ENCODE measurements at regions not wholly inside any gene's neighbourhood (a gene's known extent, or its start where the extent isn't known, plus 50 kb on each side); places are given as distances from the start of the nearest gene placed in this dataset.
"Not testable (repeated sequence)": the region's sequence is repeated elsewhere in the genome, so short reads cannot be mapped to it uniquely, and the experiment has no call there.

DNA sequence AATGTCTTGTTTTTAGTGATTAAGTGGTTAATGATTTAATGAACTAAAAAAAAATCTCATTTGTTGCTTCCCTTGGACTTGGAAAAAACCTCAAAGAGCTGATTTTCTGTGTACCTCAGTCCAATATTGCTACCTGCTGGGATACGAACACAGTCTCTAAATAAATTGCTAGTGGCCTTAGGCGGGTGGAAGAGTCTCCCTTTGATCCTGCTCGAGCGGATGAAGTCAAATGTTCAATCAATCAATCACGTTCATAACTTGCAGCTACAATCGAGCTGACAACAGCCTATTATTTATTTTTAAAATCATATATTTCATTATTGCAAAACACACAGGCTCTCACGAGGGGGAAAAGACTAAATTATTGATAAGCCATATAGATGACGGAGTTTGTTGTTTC lies 57.3 kb upstream of the HABP2 start:
- H3K9me3 ChIP-seq (ENCODE audit: control insufficient read depth, insufficient read depth, low read depth, low read length) = no peaks in the 10 kb centered on the region
- no peaks in the 10 kb centered on the region for H3K4me1 ChIP-seq (ENCODE audit: control insufficient read depth, insufficient read depth, low read length)
- no peak overlapping the region for H3K4me3 ChIP-seq (ENCODE audit: low read depth, low read length)
- no peaks in the 10 kb centered on the region for H3K36me3 ChIP-seq (ENCODE audit: control insufficient read depth, insufficient read depth, low read length)
- peaks cover 8% of the 10 kb centered on the region; the same call in 1 of the 2 replicates for H3K27me3 ChIP-seq (ENCODE audit: control insufficient read depth, insufficient read depth, low read length)
- H3K27ac ChIP-seq (ENCODE audit: low read depth, low read length) = no peak overlapping the region
- no peak overlapping the region for H3K9ac ChIP-seq (ENCODE audit: low read length)

DNA sequence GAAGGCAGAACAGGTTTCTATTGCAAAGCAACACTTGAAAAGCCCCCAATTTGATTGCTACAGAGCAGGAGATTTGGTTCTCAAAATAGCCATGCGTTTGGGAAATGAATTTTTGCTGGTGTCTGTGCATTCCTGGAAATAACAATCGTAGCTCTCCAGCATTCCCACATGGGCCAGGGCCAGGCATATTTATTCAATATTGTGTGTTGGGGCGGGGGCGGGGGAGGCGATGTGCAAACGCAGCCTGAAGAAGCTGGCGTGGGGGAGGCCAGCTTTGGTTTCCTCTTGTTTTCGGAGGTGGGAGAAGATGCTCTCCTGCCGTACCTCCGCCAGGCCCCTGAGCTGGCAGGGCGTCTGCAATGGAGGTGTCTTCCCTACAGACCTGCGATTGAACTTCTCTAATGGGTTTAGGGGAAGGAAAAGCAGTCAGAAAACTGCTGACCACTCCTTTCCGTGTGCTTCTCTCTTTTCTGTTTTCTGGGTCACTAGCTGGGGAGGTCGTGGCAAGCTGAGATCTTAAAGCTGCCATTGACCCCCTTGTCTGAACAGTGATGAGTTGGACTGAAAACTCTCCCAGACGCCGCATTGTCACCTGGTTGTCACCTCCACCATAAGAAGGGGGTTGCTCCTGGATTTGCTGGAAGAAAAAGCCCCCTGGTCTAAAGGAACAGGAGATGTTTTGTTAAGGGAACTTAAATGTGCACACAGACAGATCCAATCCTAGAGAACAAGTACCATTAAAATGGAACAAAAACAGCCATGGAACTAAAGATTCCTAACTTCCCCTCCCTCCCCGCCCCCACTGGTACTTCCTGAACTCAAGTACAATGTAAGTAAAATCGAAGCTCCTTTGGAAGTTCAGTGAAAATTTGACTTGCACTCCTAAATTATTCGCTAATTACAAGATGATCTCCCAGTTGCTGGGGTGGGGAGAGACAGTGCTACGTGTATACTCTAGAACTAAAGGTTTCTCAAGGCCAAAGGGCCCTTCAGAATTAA lies 56.4 kb upstream of the HABP2 start:
- no peaks in the 10 kb centered on the region for H3K9me3 ChIP-seq (ENCODE audit: control insufficient read depth, insufficient read depth, low read depth, low read length)
- no peaks in the 10 kb centered on the region for H3K4me1 ChIP-seq (ENCODE audit: control insufficient read depth, insufficient read depth, low read length)
- H3K27me3 ChIP-seq (ENCODE audit: control insufficient read depth, insufficient read depth, low read length) = peaks cover 4% of the 10 kb centered on the region; the same call in 1 of the 2 replicates
- H3K27ac ChIP-seq (ENCODE audit: low read depth, low read length) = no peak overlapping the region
- no peak overlapping the region for H3K9ac ChIP-seq (ENCODE audit: low read length)
- no peak overlapping the region for H3K4me3 ChIP-seq (ENCODE audit: low read depth, low read length)
- no peaks in the 10 kb centered on the region for H3K36me3 ChIP-seq (ENCODE audit: control insufficient read depth, insufficient read depth, low read length)

DNA sequence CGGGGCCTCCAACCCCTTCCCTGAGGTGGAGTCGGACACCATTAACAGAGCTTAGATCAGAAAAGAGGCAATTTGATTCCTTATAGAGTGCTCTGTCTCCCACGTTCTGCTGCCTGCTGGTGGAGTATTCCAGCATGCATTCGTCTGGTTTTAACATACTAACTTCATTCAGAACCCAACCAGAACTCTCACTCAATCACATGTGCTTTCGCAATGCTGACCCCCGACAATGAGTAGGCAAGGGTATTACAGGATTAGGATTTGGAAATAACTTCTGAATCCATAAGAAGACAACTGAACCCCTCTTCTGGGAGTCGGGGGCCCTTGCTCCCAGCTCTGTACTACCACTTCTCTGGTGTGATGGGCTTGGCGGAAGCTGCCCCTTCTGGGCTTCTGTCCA lies 55.7 kb upstream of the HABP2 start:
- Histone ChIP-seq H3K9me3 (ENCODE audit: control insufficient read depth, insufficient read depth, low read depth, low read length) (no peaks in the 10 kb centered on the region), H3K4me1 (ENCODE audit: control insufficient read depth, insufficient read depth, low read length) (no peaks in the 10 kb centered on the region), H3K27me3 (ENCODE audit: control insufficient read depth, insufficient read depth, low read length) (no peaks in the 10 kb centered on the region; the same call in 1 of the 2 replicates), H3K4me3 (ENCODE audit: low read depth, low read length) (no peak overlapping the region), H3K36me3 (ENCODE audit: control insufficient read depth, insufficient read depth, low read length) (no peaks in the 10 kb centered on the region), H3K9ac (ENCODE audit: low read length) (no peak overlapping the region), H3K27ac (ENCODE audit: low read depth, low read length) (no peak overlapping the region)

DNA sequence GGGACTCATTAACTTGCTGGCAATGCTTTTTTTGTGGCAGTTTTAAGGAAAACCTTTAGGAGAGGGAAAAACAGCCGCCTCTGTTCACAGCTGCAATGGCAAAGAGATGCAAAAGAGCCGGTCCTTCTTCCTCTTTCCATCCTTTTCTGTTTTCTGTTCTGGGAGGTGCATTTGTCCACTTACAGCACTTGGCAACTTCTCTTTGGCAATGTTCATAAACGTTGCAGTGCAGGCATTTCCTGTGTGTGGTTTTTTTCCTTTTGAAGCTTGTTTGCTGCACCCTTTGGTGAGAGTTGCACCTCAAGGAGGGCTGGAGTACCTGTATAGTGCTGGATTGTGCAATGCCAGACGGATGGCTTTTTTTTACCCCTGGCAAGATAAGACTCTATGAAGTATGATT lies 53.9 kb upstream of the HABP2 start:
- Histone ChIP-seq H3K27me3 (ENCODE audit: control insufficient read depth, insufficient read depth, low read length) (no peaks in the 10 kb centered on the region; the same call in 1 of the 2 replicates), H3K4me1 (ENCODE audit: control insufficient read depth, insufficient read depth, low read length) (no peaks in the 10 kb centered on the region), H3K27ac (ENCODE audit: low read depth, low read length) (no peak overlapping the region), H3K36me3 (ENCODE audit: control insufficient read depth, insufficient read depth, low read length) (no peaks in the 10 kb centered on the region), H3K9me3 (ENCODE audit: control insufficient read depth, insufficient read depth, low read depth, low read length) (no peaks in the 10 kb centered on the region), H3K9ac (ENCODE audit: low read length) (no peak overlapping the region), H3K4me3 (ENCODE audit: low read depth, low read length) (no peak overlapping the region)

DNA sequence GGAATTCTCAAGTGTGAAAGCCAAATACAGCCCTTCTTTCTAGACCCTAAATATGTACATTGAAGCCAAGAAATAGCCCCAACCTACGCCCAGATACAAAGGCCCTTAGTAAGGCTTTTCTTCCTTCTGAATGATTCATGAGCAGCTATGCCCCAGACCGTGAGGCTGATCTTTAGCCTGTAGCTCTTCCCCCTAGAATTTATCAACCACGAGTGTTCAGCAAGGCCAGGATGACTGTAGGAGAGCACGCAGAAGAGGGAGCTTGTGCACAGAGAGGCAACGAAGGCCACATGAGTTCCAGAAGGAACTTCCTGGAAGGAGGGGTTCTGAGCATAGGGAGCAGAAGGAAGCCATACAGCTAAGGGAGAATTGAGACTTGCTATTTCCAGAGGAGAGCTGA lies 53.0 kb upstream of the HABP2 start:
- Histone ChIP-seq H3K27ac (ENCODE audit: low read depth, low read length) (no peak overlapping the region), H3K4me3 (ENCODE audit: low read depth, low read length) (no peak overlapping the region), H3K27me3 (ENCODE audit: control insufficient read depth, insufficient read depth, low read length) (no peaks in the 10 kb centered on the region; the same call in 1 of the 2 replicates), H3K9me3 (ENCODE audit: control insufficient read depth, insufficient read depth, low read depth, low read length) (no peaks in the 10 kb centered on the region), H3K36me3 (ENCODE audit: control insufficient read depth, insufficient read depth, low read length) (no peaks in the 10 kb centered on the region), H3K9ac (ENCODE audit: low read length) (no peak overlapping the region), H3K4me1 (ENCODE audit: control insufficient read depth, insufficient read depth, low read length) (no peaks in the 10 kb centered on the region)

DNA sequence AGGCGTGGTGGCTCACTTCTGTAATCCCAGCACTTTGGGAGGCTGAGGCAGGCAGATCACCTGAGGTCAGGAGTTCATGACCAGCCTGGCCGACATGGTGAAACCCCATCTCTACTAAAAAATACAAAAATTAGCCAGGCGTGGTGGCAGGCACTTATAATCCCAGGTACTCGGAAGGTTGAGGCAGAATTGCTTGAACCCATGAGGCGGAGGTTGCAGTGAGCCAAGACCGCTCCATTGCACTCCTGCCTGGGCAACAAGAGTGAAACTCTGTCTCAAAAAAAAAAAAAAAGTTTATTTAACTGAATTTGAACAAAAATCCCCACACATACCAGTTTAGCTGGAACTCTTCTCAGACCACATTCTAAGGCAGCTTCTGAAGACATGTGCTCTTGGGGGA lies 51.8 kb upstream of the HABP2 start:
- H3K27ac ChIP-seq (ENCODE audit: low read depth, low read length); H3K36me3 ChIP-seq (ENCODE audit: control insufficient read depth, insufficient read depth, low read length); H3K4me1 ChIP-seq (ENCODE audit: control insufficient read depth, insufficient read depth, low read length); H3K27me3 ChIP-seq (ENCODE audit: control insufficient read depth, insufficient read depth, low read length); H3K9me3 ChIP-seq (ENCODE audit: control insufficient read depth, insufficient read depth, low read depth, low read length); H3K4me3 ChIP-seq (ENCODE audit: low read depth, low read length); H3K9ac ChIP-seq (ENCODE audit: low read length): not testable (repeated sequence)

Data from HUES6 (cell line).